GM04504 (cell line): ENCODE measurements at regions not wholly inside any gene's neighbourhood (a gene's known extent, or its start where the extent isn't known, plus 50 kb on each side); places are given as distances from the start of the nearest gene placed in this dataset.
A peak's percentile ranks its signal among the peaks of the same experiment; 100 is the strongest.

Experiments used
- DNase-seq: peaks from one replicate; pipeline ENCODE4 v3.0.0-alpha.2; 2012; ENCODE audit warnings: low read depth

DNA sequence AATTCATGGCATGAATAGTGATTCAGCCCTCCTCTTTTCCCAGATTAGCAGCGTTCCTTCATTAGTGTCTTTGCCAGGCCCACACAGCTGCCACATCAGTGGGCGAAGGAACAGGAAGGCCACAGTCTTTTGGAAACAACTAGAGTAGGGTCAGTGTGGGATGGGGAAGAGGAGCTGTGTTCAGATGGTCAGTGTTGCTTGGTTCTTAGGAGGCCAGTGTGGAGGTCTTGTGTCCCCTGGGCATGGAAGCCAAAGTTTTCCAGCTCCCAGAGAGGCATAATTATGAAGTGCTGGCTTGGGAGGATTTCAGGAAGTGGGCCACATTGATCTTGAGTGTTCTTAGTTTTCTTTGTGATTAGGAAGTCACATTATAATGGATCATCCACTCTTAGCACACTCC, 269.6 kb downstream of the PSAT1 start:
- DNase-seq = no peak

DNA sequence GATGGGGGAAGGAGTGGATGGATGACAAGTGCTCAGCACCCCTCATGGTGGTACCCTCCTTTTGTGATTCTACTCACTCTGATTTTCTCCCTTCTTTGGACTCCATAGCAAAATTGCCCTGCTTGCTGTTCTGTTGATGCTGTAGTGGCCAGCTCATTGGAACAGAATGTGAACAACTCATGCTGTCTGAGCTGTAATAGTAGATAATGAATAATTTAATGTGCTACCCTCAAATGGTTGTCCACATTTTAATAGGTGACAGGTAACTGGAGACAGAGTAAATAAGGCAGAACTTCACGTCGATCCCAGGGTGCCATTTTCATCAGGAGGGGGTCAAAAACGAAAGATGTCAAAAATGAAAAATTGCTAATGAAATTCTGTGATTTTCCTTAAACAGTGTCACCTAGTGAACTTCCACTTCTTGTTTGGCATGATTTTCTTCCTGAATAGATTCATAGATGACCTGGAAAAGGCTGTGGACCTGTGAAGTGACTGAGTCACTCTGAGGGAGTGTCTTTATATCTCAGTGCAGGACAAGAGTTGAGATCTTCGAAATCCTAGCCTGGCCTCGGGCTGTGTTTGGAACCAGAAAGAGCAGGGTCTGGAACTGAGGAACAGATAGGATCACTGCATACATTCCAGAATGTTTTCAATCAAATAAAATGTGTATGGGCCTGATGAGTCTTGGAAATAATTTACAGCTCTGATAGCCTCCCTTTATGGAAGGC, 270.2 kb downstream of the PSAT1 start:
- DNase-seq = no peak

DNA sequence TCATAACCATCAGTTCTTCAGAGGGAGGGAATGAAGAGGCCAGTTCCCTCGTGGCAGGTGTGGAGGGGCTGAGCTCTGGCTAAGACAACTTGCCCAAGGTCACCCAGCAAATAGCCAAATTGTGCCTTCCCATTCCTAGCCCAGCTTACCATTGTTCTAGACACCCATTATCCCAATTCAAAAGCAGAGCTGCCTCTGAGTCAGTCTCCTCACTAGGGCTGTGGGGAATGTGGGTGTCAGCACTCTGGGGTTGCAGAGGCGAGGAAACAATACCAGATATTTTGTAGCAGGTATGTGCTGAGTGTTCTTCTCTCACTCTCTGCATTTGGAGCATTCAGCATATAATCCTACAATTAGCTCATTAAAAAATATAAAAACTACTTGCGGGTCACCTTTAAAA, 270.8 kb downstream of the PSAT1 start:
- DNase-seq = no peak

DNA sequence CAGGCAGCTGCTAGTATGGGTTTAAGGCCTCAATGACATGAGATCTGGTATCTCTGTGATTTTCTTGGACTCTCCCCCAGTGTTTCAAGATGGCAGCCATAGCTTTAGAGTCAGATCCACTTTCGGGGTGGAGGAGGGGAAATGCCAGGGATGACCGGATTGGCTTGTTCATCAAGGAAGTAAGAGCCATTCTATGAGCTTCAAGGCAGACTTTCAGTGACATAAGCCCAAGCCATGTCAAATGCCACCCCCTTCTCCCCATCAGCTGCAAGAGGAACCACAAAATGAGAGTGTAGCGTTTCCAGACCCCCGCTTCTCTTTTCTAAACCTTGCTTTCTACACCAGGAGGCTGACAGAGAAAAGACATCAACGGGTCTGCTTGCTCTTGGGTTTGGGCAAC, 271.8 kb downstream of the PSAT1 start:
- DNase-seq = no peak

DNA sequence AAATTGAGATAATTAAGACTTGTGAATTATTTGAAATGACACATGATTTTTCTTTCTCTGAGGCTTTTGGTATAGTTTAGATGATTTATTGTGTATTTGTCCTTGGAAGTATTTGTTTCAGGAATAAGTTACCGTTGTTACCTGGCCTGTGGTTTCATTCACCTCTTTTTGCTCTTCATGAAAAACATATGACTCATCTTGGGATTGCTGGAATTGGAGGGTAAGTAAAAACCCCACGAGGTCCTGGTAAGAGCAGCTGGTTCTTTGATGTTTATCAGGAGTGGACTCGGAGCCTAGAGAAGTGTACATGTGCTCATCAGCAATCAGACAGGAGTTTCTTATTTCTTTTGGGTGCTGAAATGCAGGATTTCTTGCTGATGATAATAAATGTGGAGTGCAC, 275.3 kb downstream of the PSAT1 start:
- DNase-seq = no peak

DNA sequence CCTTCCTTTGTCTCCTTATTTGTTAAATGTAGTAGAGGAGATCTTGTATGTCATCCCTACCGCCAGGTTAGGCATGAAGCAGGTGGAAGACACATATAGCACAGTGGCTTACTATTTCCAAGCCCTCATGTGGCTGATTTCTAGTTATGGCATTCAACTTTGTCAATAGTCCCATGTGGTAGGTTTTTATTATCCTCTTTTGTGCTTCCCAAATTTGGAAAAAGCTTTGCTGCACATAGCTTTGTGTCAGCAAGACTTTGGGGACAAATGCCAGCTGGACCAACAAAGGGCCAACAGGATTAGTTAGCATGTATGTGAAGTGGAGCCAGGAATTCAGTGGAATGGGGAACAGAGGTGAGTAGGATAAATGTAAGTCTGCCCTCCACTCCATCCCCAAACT, 276.3 kb downstream of the PSAT1 start:
- DNase-seq = no peak

DNA sequence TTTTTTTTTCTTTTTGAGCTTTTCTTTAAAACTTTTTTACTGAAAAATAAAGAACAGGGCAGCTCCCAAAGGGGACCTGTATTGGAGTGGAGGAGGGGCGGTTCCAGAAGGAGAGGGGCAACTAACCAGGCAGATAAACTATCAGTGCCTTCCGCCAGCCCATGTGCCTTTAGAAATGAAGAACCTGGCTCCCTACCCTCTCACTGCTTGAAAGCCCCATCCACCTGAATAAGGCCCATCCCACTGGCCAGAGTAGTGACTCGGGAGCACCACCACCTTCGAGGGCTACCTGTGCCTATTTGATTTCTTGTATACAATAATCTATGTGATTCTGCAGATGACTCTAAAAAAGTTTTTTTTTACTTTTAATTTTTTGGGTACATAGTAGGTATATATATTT, 276.7 kb downstream of the PSAT1 start:
- DNase-seq = no peak

DNA sequence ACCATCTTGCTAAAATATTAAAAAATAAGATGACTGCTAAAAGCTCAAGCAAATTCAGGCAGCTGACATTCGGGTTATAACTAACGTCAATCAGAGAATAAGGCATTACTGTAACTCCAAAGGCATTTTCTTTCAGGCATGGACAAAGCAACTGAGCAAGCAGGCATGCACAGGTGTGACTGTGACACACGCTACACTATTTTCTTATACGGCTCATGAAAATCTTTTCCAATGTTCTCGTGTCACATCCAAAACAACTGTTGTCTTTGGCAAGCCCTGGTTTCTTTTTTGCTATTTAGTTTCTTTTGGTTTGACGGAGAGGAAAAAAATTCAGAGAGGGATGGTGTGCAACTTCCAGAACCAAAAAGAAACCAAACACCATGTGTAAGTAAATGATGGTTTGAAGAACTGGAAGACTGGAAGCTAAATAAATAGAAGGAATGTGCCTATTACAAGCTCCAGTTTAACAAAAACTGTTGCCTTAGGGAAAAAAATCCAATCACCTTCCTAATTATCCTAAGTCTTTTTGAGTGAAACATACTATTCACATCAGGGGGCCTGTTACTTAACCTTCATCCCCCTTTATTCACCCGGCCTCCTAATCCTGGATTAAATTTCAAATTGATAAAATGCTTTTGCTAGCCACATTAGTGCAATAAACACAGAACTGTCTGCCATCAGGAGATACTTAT, 277.6 kb downstream of the PSAT1 start:
- no peak for DNase-seq

DNA sequence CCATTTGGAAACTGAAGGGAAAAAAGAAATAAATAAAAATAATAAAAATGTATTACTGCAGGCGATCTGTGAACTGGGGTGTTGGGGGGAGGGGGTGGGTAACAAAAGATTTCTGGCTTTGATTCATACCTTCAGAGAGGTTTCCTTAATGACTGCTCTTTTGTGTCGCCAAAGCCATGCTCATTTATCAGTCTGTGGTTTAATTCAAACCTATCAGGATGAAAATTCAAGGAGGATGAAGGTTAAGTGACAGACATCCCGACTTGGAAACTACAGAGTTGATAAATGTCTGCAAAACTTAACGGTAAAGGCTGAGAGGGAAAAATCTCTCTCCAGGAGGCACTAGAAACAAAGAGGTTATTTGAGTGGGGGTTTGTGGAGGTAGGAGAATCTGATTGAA, 278.2 kb downstream of the PSAT1 start:
- DNase-seq = no peak

DNA sequence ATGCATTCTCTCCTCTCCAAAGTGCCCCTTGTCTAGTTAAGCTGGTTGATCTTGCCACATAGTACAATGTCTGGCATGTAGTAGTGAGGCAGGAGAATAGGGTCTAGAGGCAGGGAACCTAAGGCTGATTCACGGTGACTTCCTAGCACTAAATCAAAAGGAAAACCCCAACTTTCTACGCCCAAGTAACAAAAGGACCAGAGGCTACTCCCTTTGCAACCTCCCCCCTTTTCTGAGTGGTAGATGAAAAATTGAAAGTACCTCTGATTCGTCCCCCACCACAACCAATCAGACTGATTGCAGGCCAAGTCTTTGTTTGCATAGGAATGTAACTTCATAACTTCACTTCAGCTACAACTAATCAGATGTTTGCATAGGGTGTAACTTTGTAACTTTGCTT, 278.8 kb downstream of the PSAT1 start:
- DNase-seq = no peak

DNA sequence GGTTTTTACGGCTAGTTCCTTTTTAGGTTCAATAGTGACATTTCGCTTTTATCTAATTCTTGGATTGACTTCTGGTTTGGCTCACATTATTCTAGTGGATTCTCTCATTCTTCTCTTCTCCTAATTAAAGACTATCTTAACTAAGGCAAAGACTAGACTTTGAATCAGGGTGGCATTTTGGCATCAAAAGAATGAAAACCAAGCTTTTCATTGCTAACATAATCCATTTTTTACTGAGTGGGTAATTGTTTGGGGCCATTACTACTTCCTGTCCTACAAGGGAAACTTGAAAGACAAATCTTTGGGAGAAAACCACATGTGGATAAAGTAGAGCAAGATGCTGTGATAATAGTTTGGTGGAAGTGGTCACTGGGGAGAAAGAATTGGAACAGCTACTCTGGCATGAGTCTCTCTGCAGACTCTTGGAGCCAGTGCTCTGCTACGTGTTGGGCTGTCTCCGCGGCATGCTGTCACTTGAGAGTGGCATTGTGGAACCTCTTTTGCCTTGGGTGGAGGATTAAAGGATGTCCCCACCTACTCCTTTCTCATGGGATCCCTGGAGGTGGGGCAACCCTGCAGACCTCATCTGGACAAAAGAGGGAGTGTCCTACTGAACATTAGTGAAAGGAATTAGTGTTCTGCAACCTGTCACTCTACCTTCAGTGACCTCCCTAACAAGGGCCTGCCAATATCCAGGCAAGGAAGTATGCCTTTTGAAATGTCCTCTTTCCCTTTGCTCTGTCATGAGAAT, 280.4 kb downstream of the PSAT1 start:
- no peak for DNase-seq

DNA sequence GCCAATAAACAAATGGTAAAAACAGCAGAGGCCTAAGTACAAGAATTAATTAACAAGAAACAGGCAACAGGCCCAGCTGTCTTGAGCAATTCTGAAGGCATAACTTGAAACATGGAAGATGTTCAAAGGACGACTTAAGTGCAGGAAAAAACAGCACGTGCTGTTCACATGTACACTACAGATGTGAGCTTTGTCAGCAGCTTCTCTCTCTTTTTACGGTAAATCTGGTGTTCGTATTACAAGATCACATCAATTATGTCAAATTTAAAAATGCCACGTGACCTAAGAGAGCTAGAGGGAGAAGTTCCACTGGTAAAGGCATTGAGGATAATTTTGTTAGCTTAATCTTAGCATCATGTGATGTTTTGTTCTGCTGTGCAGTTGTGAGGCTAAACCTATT, 281.1 kb downstream of the PSAT1 start:
- peak; percentile 38 for DNase-seq

DNA sequence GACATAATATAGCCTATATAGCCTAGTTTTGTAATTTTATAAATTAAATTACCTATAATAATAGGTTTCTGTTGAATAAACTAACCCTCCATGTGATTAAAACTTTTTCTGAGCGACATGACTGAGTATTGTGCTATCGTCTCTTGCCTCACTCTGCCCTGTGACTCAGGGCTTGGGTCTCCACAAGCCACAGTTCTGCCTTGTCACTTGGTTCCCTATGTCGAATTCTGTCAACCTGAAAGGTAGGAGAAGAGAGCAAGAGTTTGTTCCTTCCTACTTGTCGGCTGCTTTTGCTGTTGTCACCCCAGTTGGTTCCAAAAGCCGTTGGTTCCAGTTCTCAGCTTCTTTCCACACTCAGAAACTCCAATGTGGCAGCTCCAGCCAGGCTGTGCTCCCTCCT, 285.9 kb downstream of the PSAT1 start:
- DNase-seq = no peak

DNA sequence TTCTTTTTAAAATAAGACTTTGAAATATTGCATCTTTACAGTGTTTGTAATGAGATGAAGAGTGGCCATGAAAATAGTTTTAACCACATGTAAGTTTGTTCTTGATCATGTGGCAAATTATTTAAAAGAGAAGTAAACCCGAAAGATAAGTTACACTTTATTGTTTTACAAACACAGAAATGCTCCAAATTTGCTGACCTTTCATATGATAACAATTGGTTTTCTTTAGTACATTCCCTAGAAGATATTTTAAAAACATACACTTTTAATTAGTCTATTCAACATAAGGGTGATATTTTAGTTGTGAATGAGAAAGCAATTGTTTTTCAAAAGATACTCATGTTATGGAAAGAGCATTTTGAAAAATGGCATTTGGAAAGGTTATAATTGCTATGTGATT, 287.7 kb downstream of the PSAT1 start:
- no peak for DNase-seq

DNA sequence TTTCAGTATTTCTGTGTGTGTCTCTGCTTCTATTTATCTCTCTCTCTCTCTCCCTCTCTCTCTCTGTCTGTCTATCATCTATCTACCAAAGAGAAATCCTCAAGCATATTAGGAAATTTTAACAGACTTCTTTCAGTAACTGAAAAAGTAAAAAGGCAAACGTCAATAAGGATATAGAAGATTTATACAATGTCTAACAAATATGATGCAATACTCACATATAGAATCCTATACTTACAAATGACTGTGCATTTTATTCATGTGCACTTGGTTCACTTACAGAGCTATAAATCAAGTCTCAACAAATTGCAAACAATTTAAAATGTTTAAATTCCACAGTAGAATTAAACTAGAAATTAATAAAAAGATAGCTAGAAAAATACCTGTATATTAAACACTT, 289.0 kb downstream of the PSAT1 start:
- DNase-seq = no peak

DNA sequence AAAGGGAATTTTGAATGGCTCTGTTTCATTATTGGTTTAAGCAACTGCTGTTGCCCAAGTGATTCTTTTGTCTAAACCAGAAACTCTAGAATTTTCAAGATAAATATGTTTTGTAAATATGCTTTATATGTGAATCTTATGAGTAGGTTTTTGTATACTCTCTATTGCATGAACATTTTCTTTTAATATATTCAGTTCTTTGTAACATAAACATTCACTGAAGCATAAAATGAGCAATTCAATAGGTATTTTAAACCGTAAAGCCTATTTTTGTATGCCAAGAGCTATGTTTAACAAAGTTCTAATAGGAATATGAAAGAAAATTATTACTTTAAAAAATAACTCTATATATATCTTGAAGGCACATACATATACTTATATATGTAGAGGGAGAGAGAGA, 293.1 kb downstream of the PSAT1 start:
- no peak for DNase-seq

DNA sequence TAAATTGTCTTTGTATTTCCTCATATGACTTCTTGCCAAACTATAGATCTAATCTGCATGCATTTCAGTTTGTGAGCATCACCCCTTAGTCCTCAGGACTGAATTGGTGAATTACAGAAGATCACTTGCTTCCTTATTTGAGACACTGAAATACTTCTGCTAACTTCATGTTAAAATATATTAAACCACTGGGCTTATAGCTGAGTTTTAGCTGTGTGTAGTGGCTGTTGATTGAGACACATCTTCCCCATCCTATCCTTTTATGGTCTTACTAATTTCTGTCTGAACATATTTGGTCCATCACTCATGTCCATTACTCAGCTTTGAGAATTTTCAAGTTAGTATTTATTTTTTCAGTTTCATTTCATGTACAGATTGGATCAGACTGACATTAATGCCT, 295.9 kb downstream of the PSAT1 start:
- DNase-seq = peak; percentile 35

DNA sequence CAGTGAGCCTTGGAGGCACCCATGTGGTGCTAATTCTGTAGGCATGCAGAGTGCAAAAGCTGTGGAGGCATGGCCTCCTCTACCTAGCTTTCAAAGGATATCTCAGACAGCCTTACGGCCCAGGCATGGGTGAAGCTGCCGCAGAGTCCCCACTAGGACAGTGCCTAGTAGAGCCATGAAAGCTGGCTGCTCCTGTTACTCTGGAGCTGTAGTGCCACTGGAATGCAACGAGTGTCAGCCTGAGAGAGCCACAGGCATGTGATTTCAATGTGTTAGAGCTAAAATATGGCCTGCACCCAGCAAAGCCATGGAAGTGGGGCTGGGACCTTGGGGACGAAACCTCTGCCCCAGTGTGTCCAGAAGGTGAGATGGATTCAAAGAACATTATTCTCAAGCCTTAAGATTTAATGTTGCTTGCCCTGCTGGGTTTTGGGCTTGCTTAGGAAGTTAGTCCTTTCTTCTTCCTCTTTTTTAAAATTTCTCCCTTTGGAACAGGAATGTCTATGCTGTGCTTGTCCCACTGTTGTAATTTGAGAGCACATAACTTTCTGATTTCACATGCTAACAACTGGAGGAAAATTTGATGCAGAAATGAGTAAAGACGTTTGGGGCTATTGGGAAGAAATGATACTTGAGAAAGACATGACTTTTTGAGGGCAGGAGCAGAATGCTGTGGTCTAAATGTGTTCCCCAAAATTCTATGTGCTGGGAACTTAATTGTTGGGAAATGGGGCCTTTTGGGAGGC, 298.4 kb downstream of the PSAT1 start:
- no peak for DNase-seq

DNA sequence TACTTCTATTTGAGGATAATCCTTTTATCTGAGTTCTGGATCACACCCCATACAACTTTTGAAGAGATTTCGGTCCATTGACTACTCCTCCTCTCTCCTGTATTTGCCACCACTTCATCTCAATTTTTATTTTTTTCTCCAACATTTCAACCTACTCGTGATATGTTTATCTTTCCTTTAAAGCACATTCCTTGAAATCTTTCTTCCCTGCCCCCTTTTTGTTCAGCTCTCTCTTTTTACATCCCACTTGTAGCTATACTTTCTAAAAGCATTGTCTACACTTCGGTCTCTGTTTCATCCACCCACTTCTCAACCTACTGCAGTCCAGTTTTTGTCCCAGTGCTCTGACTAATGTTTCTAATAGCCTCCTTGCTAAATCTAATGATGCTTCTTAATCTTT, 299.4 kb downstream of the PSAT1 start:
- no peak for DNase-seq

DNA sequence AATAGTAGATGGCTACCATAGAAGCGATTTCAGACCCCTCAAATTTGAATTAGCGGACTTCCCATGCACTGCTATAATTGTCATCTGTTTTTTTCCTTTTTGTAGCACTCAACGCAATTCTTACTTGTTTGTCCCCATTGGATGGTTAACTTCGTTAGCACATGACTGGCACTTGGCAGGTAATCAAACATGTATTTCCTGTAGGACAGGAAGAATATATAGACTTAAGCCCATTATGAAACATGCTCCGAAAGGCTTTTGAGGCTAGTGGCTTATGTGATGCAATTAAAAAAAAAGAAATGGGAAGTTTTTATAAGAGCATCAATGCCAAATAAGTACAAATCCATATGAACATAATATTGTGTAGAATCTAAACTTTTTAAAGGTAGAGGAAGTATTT, 301.2 kb downstream of the PSAT1 start:
- no peak for DNase-seq

DNA sequence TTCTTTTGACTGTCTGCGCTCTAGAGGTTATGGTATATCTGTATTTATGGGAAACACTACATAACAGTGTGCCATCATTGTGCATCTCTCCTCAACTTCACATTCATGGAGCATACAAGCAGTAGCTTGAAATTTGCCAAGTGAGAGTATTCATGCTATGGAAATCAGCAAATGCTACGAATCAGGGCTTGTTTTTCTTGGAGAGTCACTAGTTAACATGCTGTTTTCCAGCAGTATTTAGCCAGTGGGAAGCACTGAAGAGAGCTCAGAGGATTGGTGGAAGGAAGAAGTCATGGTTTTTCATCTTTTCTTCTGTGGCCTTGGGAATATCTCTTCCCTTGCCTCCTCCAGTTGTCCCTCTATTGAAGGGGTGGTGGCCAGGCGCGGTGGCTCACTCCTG, 303.0 kb downstream of the PSAT1 start:
- no peak for DNase-seq

DNA sequence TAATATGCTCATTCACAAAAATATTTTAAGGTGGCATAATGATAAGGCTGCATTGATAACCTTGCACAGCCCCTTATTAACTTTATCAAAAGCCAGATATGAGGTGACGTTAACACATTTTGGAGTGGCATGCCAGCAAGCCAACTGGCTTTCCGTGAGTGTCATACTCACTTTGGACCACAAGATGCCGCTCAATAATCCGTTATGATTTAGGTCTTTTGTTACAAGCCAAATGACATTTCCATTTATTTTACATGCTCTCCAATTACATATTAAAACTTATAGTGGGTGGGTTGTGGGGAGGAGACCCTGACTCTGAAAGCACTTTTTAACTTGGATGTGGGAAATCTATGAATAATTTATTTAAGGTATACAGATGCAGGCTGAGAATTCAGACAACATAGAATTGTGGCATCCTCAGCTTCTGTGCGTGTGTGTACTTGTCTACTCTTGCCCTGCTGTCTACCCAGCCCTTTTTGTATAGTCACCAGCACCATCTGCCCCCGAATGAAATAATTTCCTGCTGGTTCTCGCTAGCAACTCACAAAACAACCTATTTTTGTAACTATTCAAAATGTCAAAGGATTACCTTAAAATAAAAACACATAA, 305.1 kb downstream of the PSAT1 start:
- no peak for DNase-seq
